Caco-2 (cell line): ENCODE measurements at regions not wholly inside any gene's neighbourhood (a gene's known extent, or its start where the extent isn't known, plus 50 kb on each side); places are given as distances from the start of the nearest gene placed in this dataset.

Source experiments
- BruUV-seq: library from RNA; stranded (reverse); fragments of 400-500 nt; replicated peaks from 2 replicates; lab custom pipeline; 2021; lab: Mats Ljungman, UMichigan
- CTCF ChIA-PET: fragments of 300-600 bp; sonication (Branson Sonifier 250); formaldehyde crosslinking; loops from one replicate; lab custom pipeline; 2022; ENCODE audit warnings: antibody characterized with exemption; lab: Charles Lee
- POLR2A ChIA-PET: fragments of 300-600 bp; sonication (Branson Sonifier 250); formaldehyde crosslinking; loops from one replicate; lab custom pipeline; 2022; ENCODE audit warnings: antibody characterized with exemption; lab: Charles Lee
- DNase-seq, 2 experiments: peaks; one replicate each; pipeline versions ENCODE4 v3.0.0 to v3.0.0-alpha.2; 2020 to 2022
- H3K27me3 ChIP-seq: replicated peaks from 2 replicates; pipeline ENCODE4 v1.6.0; 2011; ENCODE audit warnings: low read length; ENCODE audit not compliant: control insufficient read depth, insufficient read depth
- H3K36me3 ChIP-seq: 2 replicates; pipeline ENCODE4 v1.5.1; 2011; ENCODE audit warnings: low read length; ENCODE audit not compliant: control insufficient read depth, insufficient read depth
- H3K4me1 ChIP-seq: fragments of 250-450 bp; sonication (Bioruptor Pico); 2 replicates; pipeline ENCODE4 v1.5.1; 2020; ENCODE audit warnings: mild to moderate bottlenecking
- H3K4me3 ChIP-seq: 2 replicates; pipeline ENCODE4 v1.5.1; 2011; ENCODE audit warnings: low read depth, mild to moderate bottlenecking, control low read depth, low read length
- H3K9me3 ChIP-seq: fragments of 250-450 bp; sonication (Bioruptor Pico); 2 replicates; pipeline ENCODE4 v1.5.1; 2020; ENCODE audit warnings: mild to moderate bottlenecking, moderate library complexity
- H3K27ac Mint-ChIP-seq: one replicate; pipeline ENCODE4 v1.8.0; 2022; ENCODE audit warnings: mixed read lengths; ENCODE audit not compliant: unreplicated experiment
- H3K27me3 Mint-ChIP-seq: one replicate; pipeline ENCODE4 v1.8.0; 2022; ENCODE audit warnings: mixed read lengths; ENCODE audit not compliant: insufficient read depth, unreplicated experiment
- H3K36me3 Mint-ChIP-seq: one replicate; pipeline ENCODE4 v1.8.0; 2022; ENCODE audit warnings: mild to moderate bottlenecking, mixed read lengths; ENCODE audit not compliant: insufficient read depth, unreplicated experiment
- H3K4me1 Mint-ChIP-seq: one replicate; pipeline ENCODE4 v1.8.0; 2022; ENCODE audit warnings: low read depth, mixed read lengths; ENCODE audit not compliant: unreplicated experiment
- H3K4me3 Mint-ChIP-seq: one replicate; pipeline ENCODE4 v1.8.0; 2022; ENCODE audit warnings: mild to moderate bottlenecking, moderate library complexity, mixed read lengths; ENCODE audit not compliant: unreplicated experiment
- H3K9me3 Mint-ChIP-seq: one replicate; pipeline ENCODE4 v1.8.0; 2022; ENCODE audit warnings: mixed read lengths; ENCODE audit not compliant: unreplicated experiment
- intact Hi-C: fragments of 100-400 bp; cut with micrococcal nuclease; formaldehyde crosslinking; loops from one replicate; pipeline ENCODE4 v1.10.0; 2022; ENCODE audit not compliant: unreplicated experiment
- TF ChIP-seq, protein P1 (sequence below), 2 experiments: fragments of 200-600 bp in 1 of 2; IDR thresholded peaks; 1 replicate in 1 of 2; 2 replicates in 1 of 2; pipeline versions ENCODE4 v1.5.1 to v1.8.0; 2011 to 2022; ENCODE audit warnings: antibody characterized with exemption in 1 of 2, control low read depth in 1 of 2, inconsistent platforms in 1 of 2, low read depth in 1 of 2, low read length in 1 of 2, mild to moderate bottlenecking in 1 of 2, moderate library complexity in 1 of 2; ENCODE audit not compliant: insufficient read depth in 1 of 2, severe bottlenecking in 1 of 2, unreplicated experiment in 1 of 2

DNA sequence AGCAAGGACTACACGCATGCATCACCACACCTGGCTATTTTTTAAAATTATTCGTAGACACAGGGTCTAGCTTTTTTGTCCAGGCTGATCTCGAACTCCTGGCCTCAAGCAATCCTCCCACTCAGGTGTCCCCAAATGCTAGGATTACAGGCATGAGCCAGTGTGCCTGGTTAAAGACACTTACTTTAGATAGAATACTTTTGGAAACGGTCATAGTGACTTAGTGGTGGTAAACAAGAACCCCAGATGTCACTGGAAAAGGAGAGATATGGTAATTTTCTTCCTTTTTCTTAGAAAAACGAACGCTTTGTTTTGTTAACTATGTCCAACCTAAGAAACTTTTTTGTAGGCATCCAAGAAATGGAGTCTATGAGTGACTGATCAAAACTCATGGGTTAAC, 137.3 kb downstream of the TFAP2B start:
- TF ChIP-seq, protein P1, sequence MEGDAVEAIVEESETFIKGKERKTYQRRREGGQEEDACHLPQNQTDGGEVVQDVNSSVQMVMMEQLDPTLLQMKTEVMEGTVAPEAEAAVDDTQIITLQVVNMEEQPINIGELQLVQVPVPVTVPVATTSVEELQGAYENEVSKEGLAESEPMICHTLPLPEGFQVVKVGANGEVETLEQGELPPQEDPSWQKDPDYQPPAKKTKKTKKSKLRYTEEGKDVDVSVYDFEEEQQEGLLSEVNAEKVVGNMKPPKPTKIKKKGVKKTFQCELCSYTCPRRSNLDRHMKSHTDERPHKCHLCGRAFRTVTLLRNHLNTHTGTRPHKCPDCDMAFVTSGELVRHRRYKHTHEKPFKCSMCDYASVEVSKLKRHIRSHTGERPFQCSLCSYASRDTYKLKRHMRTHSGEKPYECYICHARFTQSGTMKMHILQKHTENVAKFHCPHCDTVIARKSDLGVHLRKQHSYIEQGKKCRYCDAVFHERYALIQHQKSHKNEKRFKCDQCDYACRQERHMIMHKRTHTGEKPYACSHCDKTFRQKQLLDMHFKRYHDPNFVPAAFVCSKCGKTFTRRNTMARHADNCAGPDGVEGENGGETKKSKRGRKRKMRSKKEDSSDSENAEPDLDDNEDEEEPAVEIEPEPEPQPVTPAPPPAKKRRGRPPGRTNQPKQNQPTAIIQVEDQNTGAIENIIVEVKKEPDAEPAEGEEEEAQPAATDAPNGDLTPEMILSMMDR (IDR thresholded peaks at IDR 0.05; ENCODE audit: insufficient read depth in 1 of 2, low read depth in 1 of 2, low read length in 1 of 2, severe bottlenecking in 1 of 2, unreplicated experiment in 1 of 2): no peak
- no peaks in the 10 kb centered on the region for H3K4me1 Mint-ChIP-seq
- ChIA-PET CTCF (no interaction called here), POLR2A (no interaction called here)
- BruUV-seq: no TSS peak
- intact Hi-C loops: no loop called here
- Histone ChIP-seq H3K4me1 (no peaks in the 10 kb centered on the region), H3K36me3 (no peaks in the 10 kb centered on the region), H3K9me3 (no peaks in the 10 kb centered on the region), H3K27me3 (no peaks in the 10 kb centered on the region), H3K4me3 (no peak overlapping the region)
- no peak overlapping the region for H3K4me3 Mint-ChIP-seq
- no peak overlapping the region for H3K27ac Mint-ChIP-seq
- H3K9me3 Mint-ChIP-seq: no peaks in the 10 kb centered on the region
- no peaks in the 10 kb centered on the region for H3K36me3 Mint-ChIP-seq
- H3K27me3 Mint-ChIP-seq: no peaks in the 10 kb centered on the region
- no peak for DNase-seq

DNA sequence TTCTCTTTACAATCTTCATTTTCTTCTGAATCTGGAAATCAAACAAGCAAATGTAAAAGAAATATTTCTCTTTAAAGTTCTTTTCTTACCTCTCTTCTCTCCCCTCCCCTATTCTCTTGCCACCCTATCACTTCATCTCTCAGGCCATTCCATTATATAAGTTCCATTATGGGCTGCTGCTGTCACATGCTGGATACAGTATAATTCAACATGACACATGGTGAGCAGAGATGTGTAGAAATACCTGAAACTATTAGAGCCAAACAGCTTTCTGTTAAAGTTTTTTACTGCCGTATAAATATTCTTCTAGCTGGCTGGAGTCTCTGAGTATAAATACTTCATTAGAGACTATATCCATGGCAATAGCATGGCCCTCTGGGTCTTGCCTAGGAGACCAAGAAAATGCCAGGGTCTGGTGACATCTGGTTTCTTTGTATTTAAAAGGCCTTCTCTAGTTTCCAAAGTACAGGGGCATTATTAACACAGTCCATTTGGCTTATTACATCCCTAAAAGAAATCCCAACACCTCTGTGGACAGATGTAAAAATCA, 139.6 kb downstream of the TFAP2B start:
- H3K27me3 Mint-ChIP-seq: no peaks in the 10 kb centered on the region
- H3K27ac Mint-ChIP-seq: no peak overlapping the region

DNA sequence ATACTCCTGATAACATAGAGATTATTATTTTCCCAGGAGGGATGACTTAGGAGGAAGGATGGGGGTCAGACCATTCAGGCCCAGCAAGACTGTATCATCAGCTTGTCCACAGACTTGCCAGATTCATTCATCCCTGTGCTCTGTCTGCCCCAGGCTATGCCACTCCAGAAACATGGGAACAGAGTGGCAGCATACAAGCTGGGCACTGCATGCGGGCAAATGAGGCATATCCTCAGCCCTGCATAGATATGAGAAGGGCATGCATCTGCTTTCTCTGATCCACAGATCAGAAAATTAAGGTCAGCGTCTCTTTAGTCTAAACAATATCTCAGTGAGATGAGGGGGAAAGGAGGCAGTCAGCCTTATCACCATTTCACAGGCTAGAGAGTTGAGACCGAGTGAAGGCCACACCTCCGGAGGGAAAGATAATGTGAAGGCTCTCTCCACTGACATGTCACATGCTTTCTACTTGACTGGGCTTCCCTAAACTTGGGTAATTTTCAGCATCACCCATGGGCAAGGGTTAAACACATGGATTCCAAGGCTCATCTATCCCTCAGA, 140.5 kb downstream of the TFAP2B start:
- Mint-ChIP-seq H3K27ac (no peak overlapping the region), H3K9me3 (no peaks in the 10 kb centered on the region), H3K36me3 (no peaks in the 10 kb centered on the region), H3K4me1 (no peaks in the 10 kb centered on the region), H3K27me3 (no peaks in the 10 kb centered on the region), H3K4me3 (no peak overlapping the region)
- no peaks in the 10 kb centered on the region for H3K36me3 ChIP-seq
- no peaks in the 10 kb centered on the region for H3K4me1 ChIP-seq
- BruUV-seq: no TSS peak
- H3K27me3 ChIP-seq: no peaks in the 10 kb centered on the region
- no peaks in the 10 kb centered on the region for H3K9me3 ChIP-seq
- ChIA-PET CTCF (no interaction called here), POLR2A (no interaction called here)
- no peak for DNase-seq
- TF ChIP-seq, protein P1 (IDR thresholded peaks at IDR 0.05; ENCODE audit: insufficient read depth in 1 of 2, low read depth in 1 of 2, low read length in 1 of 2, severe bottlenecking in 1 of 2, unreplicated experiment in 1 of 2): no peak
- intact Hi-C loops: no loop called here
- H3K4me3 ChIP-seq: no peak overlapping the region

More for the DNA sequence above, 139.6 kb downstream of the TFAP2B start:
- H3K4me1 ChIP-seq: no peaks in the 10 kb centered on the region
- TF ChIP-seq, protein P1 (IDR thresholded peaks at IDR 0.05; ENCODE audit: insufficient read depth in 1 of 2, low read depth in 1 of 2, low read length in 1 of 2, severe bottlenecking in 1 of 2, unreplicated experiment in 1 of 2): no peak
- Mint-ChIP-seq H3K4me3 (no peak overlapping the region), H3K4me1 (no peaks in the 10 kb centered on the region), H3K9me3 (no peaks in the 10 kb centered on the region), H3K36me3 (no peaks in the 10 kb centered on the region)
- POLR2A ChIA-PET: no interaction called here
- no peak for DNase-seq
- H3K36me3 ChIP-seq: no peaks in the 10 kb centered on the region
- BruUV-seq: no TSS peak
- no peak overlapping the region for H3K4me3 ChIP-seq
- no peaks in the 10 kb centered on the region for H3K27me3 ChIP-seq
- H3K9me3 ChIP-seq: no peaks in the 10 kb centered on the region
- CTCF ChIA-PET: no interaction called here
- intact Hi-C loops: no loop called here
